GM21723 (cell line): ENCODE measurements at regions not wholly inside any gene's neighbourhood (a gene's known extent, or its start where the extent isn't known, plus 50 kb on each side); places are given as distances from the start of the nearest gene placed in this dataset.
"Not testable (repeated sequence)": the region's sequence is repeated elsewhere in the genome, so short reads cannot be mapped to it uniquely, and the experiment has no call there.

Source experiments
- ATAC-seq: cut with Tn5 transposase; IDR thresholded peaks from one replicate; pipeline ENCODE4 v1.9.1; 2021; ENCODE audit warnings: mild to moderate bottlenecking, moderate library complexity; ENCODE audit not compliant: unreplicated experiment

DNA sequence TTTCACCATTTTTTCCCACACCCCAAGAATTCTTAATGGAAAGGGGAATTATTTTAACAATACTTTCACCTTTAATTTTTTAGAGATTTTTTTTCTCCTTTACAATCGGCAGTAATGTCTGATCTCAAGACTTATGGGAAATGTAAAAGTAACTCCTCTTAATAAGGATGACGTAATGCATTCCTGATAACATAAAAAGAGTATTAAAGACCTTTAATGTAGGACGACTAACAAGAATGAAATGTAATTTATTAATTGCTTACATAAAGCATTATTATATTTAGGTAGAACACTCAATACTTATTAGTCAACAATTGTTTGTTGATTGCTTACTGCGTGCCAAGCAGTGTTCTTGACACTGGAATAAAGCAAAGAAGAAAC, 416.8 kb upstream of the NAALADL2 start:
- no peak for ATAC-seq

DNA sequence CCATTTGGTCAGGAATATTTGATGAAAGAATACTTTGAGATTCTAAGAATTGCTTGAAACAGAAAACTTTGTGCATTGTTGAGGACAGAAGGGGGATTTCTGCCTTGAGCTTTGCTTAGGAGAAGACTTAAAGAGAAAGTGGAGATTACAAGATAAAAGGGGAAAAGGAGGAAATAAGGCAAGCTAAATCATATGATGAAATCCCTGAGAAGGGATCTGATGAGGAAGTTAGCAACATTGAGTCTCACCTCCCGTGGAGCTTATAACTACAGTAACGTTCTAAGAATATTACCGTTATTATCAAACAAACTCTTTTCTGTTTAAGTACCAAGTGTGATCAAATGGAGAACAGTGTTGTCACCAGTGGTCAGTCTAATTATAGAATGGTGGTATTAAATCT, 414.7 kb upstream of the NAALADL2 start:
- no peak for ATAC-seq

GRCh38 chr3:174457758-174458157, 401.4 kb upstream of the NAALADL2 start:
- no peak for ATAC-seq

DNA sequence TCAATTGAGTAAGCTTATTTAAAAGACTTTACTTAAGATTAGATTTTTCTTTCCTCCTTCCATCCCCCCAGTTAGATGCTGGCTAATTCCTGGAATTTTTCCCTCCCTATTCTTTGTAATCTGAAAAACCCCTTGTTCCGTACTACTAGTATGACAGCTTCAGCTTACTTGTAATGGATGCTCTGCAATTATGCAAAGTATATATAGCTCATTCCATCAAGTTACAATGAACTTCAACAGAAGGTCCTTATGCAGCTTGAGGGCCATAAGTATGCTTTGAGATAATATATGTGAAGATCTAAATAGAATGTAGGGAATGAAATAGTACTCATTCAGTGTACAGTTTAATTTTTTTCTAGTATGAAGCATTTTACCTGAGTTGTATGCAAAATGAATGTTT, 398.3 kb upstream of the NAALADL2 start:
- ATAC-seq: no peak

DNA sequence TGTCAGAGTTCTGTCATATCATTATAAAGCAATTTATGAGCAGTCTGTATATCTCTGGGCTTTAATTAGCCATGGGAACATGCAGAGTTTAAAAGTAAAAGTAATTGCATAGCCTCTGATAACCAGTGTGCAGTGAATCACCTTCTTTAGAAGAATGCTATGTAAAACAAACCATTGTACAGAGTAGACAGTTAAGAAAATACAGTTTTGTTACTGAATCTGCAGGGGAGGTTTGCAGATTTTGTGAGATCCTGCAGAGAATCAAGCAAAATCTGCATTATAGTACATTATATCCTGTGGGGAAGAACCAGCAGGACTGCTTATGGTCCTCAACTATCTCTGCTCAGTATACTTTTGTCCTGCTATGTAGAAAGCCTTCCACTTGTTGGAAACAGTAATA, 396.2 kb upstream of the NAALADL2 start:
- no peak for ATAC-seq

DNA sequence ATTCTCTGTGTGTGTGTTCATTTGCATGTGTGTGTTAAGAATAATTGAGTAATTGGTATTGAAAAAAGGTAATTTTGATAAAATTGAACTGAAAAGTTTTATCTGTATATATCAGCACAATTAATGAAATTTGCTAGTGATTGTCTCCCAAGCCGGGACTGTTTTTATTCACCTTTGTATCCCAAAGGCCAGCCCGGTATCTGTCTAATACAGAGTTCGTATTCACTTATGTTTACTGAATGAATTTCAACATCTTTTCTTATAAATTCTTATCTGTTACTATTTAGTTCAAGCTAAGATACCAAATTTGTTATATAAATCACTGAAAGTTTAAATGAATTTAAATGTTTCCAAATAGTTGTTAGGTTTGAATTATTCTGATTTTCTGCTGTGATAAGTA, 394.0 kb upstream of the NAALADL2 start:
- no peak for ATAC-seq

DNA sequence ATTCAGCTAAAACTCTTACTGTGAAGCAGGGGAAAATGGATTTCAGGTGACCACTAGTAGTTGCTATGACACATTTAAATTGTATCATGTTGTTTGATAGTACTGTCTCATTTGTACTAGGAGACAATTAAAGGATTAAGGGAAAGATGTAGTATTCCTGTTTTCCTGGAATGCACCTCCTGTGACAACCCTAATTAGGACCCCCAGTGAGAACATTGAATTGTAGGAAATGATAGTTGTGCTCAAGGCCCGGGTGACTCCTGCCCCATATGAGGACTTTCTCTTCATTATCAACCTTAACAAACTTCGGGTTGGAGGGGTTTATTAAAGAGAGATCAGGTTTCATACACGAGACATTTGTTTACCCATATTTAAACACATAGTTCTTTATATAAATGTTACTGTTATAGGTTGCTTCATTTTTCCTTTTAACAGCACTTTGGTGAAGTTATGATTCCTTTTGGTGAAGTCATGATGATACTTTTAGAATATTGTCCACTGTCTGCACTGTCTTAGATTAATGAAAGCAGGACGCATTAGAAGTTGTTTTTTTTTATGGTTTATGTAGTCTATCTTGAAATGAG, 392.6 kb upstream of the NAALADL2 start:
- ATAC-seq: no peak

GRCh38 chr3:174477491-174477890, 381.6 kb upstream of the NAALADL2 start:
- no peak for ATAC-seq

DNA sequence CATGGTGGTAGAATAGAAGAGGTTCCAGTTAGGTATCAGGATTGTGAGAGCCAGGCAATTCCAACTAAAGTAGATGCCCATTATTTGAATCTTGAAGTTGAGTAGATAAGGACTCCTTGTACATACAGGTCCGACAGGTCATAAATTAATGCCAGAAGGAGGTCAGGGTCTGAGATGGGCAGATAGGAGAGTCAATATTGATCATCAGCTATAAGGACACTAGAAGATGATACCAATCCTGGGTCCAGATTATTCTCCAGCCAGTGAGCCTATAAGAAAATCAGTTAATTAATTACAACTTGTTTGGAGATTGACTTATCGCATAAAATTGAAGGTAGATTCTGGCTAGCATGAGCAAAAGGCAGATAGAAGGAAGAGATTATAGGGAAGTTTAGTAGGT, 378.4 kb upstream of the NAALADL2 start:
- ATAC-seq: no peak

GRCh38 chr3:174482541-174482940, 376.6 kb upstream of the NAALADL2 start:
- no peak for ATAC-seq

DNA sequence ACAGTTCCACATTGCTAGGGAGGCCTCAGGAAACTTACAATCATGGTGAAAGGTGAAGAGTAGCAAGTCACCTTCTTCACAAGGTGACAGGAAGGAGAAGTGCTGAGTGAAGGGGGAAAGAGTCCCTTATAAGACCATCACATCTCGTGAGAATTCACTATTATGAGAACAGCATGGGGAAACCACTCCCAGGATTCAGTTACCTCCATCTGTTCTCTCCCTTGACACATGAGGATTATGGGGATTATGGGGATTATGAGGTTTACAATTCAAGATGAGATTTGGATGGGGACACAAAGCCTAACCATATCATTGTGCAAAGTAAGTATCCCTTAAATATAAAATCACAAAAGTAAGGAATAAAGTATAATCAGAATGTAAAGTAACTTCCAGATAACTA, 375.9 kb upstream of the NAALADL2 start:
- ATAC-seq: no peak

GRCh38 chr3:174483856-174484255, 375.3 kb upstream of the NAALADL2 start:
- not testable (repeated sequence) for ATAC-seq

GRCh38 chr3:174488527-174488926, 370.6 kb upstream of the NAALADL2 start:
- no peak for ATAC-seq

DNA sequence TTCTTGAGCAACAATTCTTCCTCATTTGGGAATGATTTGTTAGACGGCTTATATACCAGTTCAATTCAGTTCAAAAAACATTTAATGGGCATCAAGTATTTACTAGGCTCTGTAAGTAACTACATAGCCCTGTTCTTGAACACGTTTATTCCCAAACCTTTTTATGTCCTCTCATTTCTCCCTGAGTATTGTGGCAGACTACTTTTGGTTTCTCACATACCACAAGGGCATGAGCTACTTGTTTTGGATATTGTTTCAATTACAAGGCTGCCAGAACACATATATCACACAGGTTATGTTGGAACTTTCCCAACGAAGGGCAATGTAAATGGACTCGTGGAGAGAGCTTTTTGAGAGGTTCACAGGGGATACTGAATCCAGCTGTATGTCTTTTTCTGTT, 363.8 kb upstream of the NAALADL2 start:
- ATAC-seq: no peak

DNA sequence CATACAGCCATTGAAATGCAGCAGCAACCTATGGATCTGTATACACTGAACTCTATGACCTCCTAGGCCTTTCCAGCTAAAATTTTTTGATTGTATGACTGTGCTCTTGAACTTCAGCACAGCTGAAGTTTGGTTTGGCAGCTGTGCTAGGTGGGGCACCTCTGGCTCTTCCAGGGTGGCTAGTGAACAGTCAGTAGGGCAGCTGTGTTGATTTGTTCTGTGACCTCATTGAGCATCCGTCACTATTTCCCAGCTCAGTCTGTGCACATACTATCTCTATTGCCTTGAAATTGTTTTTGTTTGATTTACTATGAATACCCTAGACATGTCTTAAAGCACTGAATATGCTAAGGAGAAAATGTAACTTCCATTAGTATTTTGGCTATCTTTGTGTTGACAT, 363.2 kb upstream of the NAALADL2 start:
- ATAC-seq: no peak

DNA sequence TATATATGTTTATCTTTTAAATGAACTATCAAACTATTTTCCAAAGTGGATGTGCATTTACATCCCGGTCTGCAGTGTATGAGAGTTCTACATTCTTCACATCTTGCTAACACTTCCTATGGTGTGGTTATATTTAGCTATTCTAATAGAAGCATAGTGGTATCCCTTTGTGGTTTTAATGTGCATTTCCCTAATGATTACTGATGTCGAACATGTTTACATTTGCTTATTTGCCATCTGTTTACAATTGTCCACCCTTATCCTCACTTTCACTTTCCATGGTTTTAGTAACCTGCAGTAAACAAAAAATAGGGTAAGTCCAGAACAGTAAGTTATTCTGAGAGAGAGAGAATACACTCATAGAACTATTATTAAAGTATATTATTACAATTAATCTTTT, 360.5 kb upstream of the NAALADL2 start:
- ATAC-seq: no peak

DNA sequence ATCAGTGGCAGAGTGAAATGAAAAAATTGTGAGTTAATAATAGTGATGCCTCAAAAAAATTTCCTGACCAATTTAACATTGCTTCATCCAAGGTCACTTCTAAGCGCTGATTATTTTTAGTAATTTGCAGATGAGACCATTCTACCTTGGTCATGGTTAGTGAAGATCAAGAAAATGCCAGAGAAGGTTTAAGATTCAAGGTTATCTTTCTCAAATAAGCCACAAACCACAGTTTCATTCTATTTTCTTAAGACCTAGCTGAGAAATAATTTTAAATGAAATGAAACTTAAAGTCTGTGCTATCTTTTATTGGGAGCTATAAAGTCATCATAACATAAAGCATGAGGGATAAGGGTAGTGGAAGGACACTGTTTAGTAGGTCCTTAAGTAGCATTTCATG, 353.9 kb upstream of the NAALADL2 start:
- ATAC-seq: no peak

GRCh38 chr3:174524203-174524602, 334.9 kb upstream of the NAALADL2 start:
- no peak for ATAC-seq

DNA sequence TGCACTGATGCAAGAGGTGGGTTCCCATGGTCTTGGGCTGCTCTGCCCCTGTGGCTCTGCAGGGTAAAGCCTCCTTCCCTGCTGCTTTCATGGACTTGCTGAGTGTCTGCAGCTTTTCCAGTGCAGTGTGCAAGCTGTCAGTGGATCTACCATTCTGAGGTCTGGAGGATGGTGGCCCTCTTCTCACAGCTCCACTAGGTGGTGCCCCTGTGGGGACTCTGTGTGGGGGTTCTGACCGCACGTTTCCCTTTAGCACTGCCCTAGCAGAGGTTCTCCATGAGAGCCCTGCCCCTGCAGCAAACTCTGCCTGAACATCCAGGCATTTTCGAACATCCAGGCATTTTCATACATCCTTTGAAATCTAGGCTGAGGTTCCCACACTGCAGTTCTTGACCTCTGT, 329.8 kb upstream of the NAALADL2 start:
- no peak for ATAC-seq

- no peak for ATAC-seq
Observed at GRCh38 chr3:174531262-174531982, 327.7 kb upstream of the NAALADL2 start.

DNA sequence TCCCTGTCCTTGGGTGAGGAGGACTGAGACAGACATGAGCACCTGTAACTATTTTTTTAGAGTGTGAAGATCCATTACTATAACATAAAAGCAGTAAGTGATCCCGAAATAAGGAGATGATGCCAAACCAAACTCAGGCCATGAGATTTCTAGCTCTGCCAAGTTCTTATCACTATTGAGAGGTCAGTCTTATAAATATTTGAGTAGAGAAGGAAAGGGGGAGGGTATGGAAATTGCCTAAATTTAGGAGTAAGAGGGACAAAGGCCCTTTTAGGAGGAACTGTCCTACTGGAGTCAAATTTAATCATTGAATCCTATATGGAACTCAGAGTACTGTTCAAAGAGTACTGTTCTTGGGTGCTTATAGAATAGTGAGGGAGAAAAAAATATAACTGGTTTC, 326.9 kb upstream of the NAALADL2 start:
- ATAC-seq: no peak

- no peak for ATAC-seq
Observed at GRCh38 chr3:174532776-174533175, 326.4 kb upstream of the NAALADL2 start.

DNA sequence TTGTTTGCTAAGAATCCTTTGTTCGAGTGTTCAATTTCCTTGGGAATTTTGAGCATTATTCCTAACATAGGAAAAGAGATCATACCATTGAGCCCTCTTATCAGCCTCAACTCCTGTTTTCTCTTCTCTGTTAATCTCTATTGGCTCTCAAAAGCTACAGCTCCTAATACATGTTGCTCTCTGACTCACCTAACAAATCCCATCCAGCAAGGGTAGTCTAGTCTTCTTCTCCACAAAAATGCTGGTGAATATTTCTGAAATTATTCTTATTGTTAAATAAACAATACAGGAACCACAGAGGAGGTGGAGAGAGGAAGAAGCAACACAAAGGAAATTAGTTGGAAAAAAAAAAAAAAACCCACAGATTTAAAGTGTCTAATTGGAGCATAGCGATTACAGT, 325.8 kb upstream of the NAALADL2 start:
- no peak for ATAC-seq
